NOMO-1 treated with dmso at 0.1 percent for 144 hours (cell line): ENCODE measurements at regions not wholly inside any gene's neighbourhood (a gene's known extent, or its start where the extent isn't known, plus 50 kb on each side); places are given as distances from the start of the nearest gene placed in this dataset.

Source experiments
- DNase-seq: peaks from one replicate; lab custom pipeline; 2025; ENCODE audit not compliant: unreplicated experiment; lab: John Stamatoyannopoulos, UW

DNA sequence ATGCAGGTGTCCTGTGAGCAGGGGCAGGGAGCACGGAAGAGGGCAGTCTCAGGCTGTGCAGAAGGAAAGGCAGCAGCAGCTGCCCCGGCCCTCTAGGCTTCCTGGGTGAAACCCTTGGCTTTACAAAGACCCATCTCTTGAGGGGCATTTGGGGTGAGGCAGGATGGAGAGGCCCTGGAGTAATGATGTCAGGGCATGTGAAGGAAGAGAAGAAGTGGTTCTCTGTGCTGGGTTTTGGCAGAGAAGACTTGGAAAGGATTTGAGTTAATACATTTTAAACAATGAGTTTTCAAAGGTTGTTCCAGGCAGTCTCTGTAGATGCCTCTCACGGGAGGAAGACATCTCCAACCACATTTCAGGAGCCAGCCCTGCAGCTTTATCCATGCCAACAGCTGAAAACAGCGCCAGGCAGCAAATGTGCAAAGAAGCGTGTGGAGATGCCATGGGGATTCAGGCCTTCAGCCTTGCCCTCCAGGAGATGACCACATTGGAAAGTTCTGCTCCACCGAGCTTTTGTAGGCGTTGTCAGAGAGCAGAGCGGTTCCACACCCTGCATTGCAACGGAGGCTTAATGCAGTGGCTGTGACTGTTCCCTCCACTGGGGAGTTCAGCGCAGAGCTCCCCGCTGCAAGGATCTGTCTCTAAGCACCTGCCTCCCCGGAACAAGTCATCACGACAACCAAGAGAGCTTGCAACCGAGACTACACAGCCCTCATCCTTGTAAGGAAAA lies 322.8 kb downstream of the UQCRFS1 start:
- no peak for DNase-seq

GRCh38 chr19:28887920-28888618 lies 324.9 kb downstream of the UQCRFS1 start:
- DNase-seq = no peak

DNA sequence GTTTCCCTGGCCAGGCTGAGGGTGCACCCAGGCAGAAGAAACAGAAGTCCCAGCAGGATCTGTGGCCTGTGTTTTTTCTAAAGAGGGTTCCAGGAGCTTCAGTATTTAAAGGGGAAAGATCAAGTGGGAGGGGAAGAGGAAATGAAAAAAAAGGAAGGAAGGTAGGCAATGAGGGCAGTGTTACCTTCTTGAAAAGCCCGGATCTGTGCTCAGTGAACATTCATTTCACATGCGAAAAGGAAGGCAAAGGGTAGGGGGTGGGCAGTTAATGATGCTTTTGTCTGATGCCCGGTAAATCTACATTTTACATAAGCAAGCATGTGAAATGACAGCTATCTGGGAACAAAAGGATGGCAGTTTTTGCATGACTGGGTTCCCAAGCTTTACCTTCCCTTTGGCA lies 326.2 kb downstream of the UQCRFS1 start:
- no peak for DNase-seq

GRCh38 chr19:28885965-28886364 lies 327.0 kb downstream of the UQCRFS1 start:
- DNase-seq = no peak

DNA sequence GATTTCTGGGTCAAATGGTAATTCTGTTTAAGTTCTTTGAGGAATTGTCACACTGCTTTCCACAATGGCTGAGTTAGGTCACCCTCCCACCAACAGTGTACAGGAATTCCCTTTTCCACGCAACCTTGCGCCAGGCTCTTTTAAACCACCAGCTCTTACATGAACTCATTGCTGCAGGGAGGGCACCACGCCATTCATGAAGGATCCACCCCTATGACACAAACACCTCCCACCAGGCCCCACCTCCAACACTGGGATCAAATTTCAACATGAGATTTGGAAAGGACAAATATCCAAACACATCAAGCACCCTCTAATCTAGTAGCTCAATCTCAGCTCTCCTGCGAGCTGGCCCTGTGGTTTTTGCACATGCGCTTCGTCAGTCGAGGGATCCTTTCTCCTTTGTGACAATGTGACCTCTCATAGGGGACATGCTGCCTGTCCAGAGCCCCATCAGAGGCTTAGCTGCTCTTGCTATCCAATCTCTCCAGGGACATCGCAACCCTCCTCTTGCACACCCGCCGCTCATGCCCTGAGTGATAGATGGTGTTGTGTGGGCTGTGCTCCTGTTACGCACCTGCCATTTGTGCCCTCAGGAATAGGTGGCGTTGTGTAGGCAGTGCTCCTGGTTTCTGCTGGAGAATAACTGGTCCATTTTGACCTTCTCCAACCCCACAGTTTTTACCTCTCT lies 328.0 kb downstream of the UQCRFS1 start:
- DNase-seq = no peak

DNA sequence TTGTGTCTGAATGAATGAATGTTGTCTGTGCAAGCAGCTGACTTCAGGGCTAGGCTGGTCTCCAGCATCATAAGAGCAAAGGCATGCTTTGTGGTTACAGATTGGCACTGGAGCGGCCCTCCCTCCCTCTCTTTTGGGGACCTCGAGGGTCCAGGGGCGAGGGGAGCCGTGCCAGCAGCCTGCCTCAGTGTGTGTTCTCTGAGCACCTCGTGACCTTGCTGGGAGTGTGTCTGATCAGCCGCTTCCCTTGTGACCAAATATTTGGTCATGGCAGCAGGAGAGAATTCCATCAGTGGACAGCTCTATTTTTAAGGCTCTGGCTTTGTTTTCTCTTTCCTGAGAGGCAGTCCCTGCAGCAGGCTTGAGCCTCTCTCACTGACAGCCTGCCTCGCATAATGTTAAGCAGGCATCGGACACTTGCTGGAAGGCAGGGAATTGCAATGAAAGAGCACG lies 329.7 kb downstream of the UQCRFS1 start:
- DNase-seq = no peak

- no peak for DNase-seq
Observed at GRCh38 chr19:28882818-28883217, 330.1 kb downstream of the UQCRFS1 start.

DNA sequence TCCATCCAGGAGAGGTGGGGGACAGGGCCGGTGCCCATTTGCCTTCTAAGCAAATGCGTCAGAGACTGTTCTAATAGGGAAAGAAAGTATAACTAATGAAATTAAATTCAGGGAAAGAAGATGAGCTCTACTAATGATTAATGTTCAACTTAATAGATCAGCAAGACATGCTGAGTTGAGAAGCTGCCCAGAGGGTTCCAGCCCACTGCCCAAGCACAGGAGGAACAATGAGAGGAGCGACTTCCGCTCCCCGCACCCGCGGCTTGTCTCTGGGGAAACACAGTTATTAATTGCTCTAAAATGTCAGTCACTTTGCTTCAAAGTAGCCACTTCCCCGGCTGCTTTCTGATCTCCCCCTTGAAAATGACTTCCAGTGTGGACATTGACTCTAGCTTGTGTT lies 331.3 kb downstream of the UQCRFS1 start:
- DNase-seq = no peak

GRCh38 chr19:28880735-28881401 lies 332.1 kb downstream of the UQCRFS1 start:
- DNase-seq = no peak

- DNase-seq = peak; percentile 50
Observed at GRCh38 chr19:28878862-28879566, 333.9 kb downstream of the UQCRFS1 start.

DNA sequence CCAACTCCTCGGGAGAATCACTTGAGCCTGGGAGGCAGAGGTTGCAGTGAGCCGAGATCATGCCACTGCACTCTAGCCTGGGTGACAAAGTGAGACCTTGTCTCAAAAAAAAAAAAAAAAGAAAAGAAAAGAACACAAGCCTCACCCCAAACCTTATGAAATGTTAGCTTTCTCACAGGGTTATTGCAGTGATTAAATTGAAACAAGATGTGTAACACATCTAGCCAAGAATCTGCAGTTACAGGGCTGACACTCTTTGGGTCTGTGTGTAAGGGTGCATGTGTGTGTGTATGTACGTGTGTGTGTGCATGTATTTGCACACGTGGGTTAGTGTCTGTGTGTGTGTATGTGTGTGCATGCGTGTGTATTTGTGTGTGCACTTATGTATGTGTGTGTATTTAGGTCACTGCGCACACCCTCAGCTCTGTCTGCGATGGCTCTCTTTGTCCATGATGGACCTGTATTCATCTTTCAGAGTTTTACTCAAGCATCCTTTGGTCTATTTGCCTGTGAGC lies 336.3 kb downstream of the UQCRFS1 start:
- no peak for DNase-seq

GRCh38 chr19:28874742-28875141 lies 338.2 kb downstream of the UQCRFS1 start:
- no peak for DNase-seq

- DNase-seq = no peak
Observed at GRCh38 chr19:28873301-28873700, 339.6 kb downstream of the UQCRFS1 start.

DNA sequence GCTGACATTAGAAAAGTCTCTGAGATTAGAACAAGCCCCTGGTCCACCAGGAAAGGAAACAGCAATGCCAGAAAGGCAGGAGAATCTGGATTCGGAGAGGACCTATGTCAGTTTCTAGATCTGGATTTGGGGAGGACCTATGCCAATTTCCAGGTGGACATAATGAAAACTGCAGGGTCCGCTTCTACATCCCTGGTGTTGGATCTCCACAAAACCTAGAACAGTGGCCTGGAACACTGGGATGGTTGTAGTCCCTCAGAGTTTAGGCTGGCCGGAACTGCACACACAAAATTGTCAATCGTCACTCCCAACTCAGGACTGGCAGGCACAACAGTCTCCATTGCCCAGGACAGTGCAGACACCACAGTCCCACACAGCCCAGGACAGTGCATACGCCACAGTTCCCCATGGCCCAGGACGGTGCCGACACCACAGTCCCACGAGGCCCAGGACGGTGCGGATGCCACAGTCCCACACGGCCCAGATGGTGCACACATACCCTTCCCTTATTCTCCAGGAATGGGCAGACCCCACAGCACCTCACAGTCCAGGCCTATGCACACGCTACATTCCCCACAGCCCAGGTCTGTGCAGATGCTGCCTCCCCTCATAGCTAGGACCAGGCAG lies 341.7 kb downstream of the UQCRFS1 start:
- no peak for DNase-seq

GRCh38 chr19:28869459-28869858 lies 343.5 kb downstream of the UQCRFS1 start:
- DNase-seq = no peak

GRCh38 chr19:28868836-28869235 lies 344.1 kb downstream of the UQCRFS1 start:
- DNase-seq = no peak

- DNase-seq = no peak
Observed at GRCh38 chr19:28867978-28868377, 345.0 kb downstream of the UQCRFS1 start.

DNA sequence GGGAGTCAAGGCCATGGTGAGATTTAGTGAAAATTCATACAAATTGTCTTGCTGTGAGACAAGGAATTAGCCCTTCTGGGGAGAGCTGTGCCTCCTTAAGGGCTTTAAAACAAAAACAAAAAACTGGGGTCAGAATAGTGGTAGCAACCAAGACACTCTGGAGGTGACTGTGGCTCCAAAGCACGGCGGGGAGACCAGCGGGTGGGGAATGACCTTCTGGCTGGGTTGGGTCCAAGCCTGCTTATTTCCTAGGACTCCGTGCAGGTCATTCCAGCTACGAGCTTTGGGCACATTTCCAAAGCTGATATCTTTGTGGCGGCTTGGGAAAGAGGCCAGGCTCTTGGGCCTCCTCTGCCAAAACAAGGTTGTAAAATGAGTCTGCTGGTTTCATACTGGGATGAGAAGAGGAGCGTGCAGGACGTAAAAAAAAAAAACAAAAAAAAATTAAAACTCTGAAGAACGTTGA lies 348.3 kb downstream of the UQCRFS1 start:
- no peak for DNase-seq

GRCh38 chr19:28864024-28864503 lies 348.9 kb downstream of the UQCRFS1 start:
- DNase-seq = no peak

DNA sequence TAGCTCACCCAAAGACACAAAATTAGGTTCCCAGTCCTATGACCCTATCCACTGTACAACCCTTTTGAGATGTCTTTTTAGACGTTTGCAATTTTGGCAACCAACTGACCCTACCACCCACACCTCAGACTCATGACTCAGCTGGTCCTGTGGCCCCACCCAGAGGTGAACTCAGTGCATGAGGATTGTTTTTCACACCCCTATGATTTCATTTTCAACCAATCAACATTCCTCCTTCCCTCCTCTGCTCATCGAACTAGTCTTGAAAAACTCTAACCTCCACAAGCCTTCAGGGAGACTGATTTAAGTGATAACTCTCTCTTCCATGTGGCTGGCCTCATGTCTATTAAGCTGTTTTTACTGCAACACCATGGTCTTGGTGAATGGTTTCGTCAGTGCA lies 350.7 kb downstream of the UQCRFS1 start:
- DNase-seq = no peak
